Endothelial cell of umbilical vein (primary cell): ENCODE measurements at regions not wholly inside any gene's neighbourhood (a gene's known extent, or its start where the extent isn't known, plus 50 kb on each side); places are given as distances from the start of the nearest gene placed in this dataset.
A peak's percentile ranks its signal among the peaks of the same experiment; 100 is the strongest.

Experiments used
- BruUV-seq: library from RNA; stranded (reverse); fragments of 400-500 nt; replicated peaks from 2 replicates; lab custom pipeline; 2021; lab: Mats Ljungman, UMichigan
- CTCF ChIA-PET: fragments of 300-600, 350-600 bp; sonication (Branson Sonifier 250); formaldehyde crosslinking; loops from one replicate; lab custom pipeline; 2021; ENCODE audit warnings: antibody characterized with exemption, inconsistent platforms; lab: Charles Lee
- POLR2A ChIA-PET: fragments of 300-600, 350-600 bp; sonication (Branson Sonifier 250); formaldehyde crosslinking; loops from one replicate; lab custom pipeline; 2021; ENCODE audit warnings: antibody characterized with exemption, inconsistent platforms; lab: Charles Lee
- DNase-seq: peaks from one replicate; pipeline ENCODE4 v3.0.0-alpha.2; 2011; ENCODE audit warnings: low read depth, low spot score
- FAIRE-seq: peaks from 2 replicates; lab custom pipeline; 2011; peaks lifted over from hg19 to GRCh38; lab: Jason Lieb, UNC
- H2AFZ ChIP-seq: 2 replicates; pipeline ENCODE4 v1.6.0; 2012; ENCODE audit warnings: low read depth, low read length, control low read depth, inconsistent platforms
- H3K27ac ChIP-seq: 2 replicates; pipeline ENCODE4 v1.5.1; 2011; ENCODE audit warnings: low read depth, mild to moderate bottlenecking, control low read depth, low read length, moderate library complexity; ENCODE audit not compliant: insufficient read depth
- H3K27me3 ChIP-seq, 2 experiments: 2 replicates each; pipeline versions ENCODE4 v1.6.0 to v1.6.1; 2011; ENCODE audit warnings: low read length in 2 of 2, mixed read lengths in 1 of 2; ENCODE audit not compliant: control insufficient read depth in 2 of 2, insufficient read depth in 2 of 2
- H3K36me3 ChIP-seq, 2 experiments: 2 replicates in 1 of 2; 3 replicates in 1 of 2; pipeline ENCODE4 v1.5.1; 2011; ENCODE audit warnings: low read length in 2 of 2, mild to moderate bottlenecking in 1 of 2, moderate library complexity in 1 of 2; ENCODE audit not compliant: control insufficient read depth in 2 of 2, insufficient read depth in 2 of 2; ENCODE audit errors: extremely low read depth in 1 of 2
- H3K4me1 ChIP-seq: 3 replicates; pipeline ENCODE4 v1.5.1; 2011; ENCODE audit warnings: mild to moderate bottlenecking, low read length; ENCODE audit not compliant: control insufficient read depth, insufficient read depth; ENCODE audit errors: extremely low read depth
- H3K4me2 ChIP-seq: 2 replicates; pipeline ENCODE4 v1.6.1; 2011; ENCODE audit warnings: low read length, control low read depth, mixed read lengths; ENCODE audit not compliant: insufficient read depth
- H3K4me3 ChIP-seq, 3 experiments: fragments of 200-600 bp in 1 of 3; sonication (generic), shearing (Covaris generic) in 1 of 3; replicated peaks in 1 of 3; 2 replicates each; pipeline ENCODE4 v1.5.1; 2011 to 2016; ENCODE audit warnings: control low read depth in 3 of 3, low read length in 3 of 3, mild to moderate bottlenecking in 2 of 3, inconsistent platforms in 1 of 3, low read depth in 1 of 3, moderate library complexity in 1 of 3; ENCODE audit not compliant: insufficient read depth in 1 of 3
- H3K79me2 ChIP-seq: 2 replicates; pipeline ENCODE4 v1.6.0; 2012; ENCODE audit warnings: low read length, inconsistent platforms; ENCODE audit not compliant: control insufficient read depth, insufficient read depth
- H3K9ac ChIP-seq: replicated peaks from 2 replicates; pipeline ENCODE3; 2011; ENCODE audit warnings: low read length, control low read depth; ENCODE audit not compliant: insufficient read depth; ENCODE audit errors: extremely low read depth
- H3K9me1 ChIP-seq: replicated peaks from 3 replicates; pipeline ENCODE4 v1.6.0; 2011; ENCODE audit warnings: mild to moderate bottlenecking, low read length; ENCODE audit not compliant: control insufficient read depth, insufficient read depth; ENCODE audit errors: extremely low read depth
- H3K9me3 ChIP-seq: replicated peaks from 2 replicates; pipeline ENCODE4 v1.5.1; 2012; ENCODE audit warnings: low read length, inconsistent platforms; ENCODE audit not compliant: control insufficient read depth, insufficient read depth
- H4K20me1 ChIP-seq: replicated peaks from 2 replicates; pipeline ENCODE3; 2011; ENCODE audit warnings: mild to moderate bottlenecking, low read length; ENCODE audit not compliant: control insufficient read depth, insufficient read depth; ENCODE audit errors: extremely low read depth
- CTCF ChIP-seq, 2 donors: IDR thresholded peaks; 1 replicate in 1 of 2; 2 replicates in 1 of 2; pipeline ENCODE4 v1.5.1; 2011; ENCODE audit warnings: low read length in 2 of 2, mild to moderate bottlenecking in 2 of 2, moderate library complexity in 2 of 2, control low read depth in 1 of 2, inconsistent platforms in 1 of 2, low read depth in 1 of 2; ENCODE audit not compliant: insufficient read depth in 1 of 2; ENCODE audit errors: extremely low read depth in 1 of 2
- EZH2 ChIP-seq: IDR thresholded peaks from 2 replicates; pipeline ENCODE4 v1.6.1; 2012; ENCODE audit warnings: borderline replicate concordance, low read depth, mild to moderate bottlenecking, moderate library complexity, low read length, inconsistent platforms; ENCODE audit not compliant: severe bottlenecking
- GATA2 ChIP-seq: IDR thresholded peaks from 2 replicates; pipeline ENCODE4 v1.7.0; 2011; ENCODE audit warnings: low read depth, mild to moderate bottlenecking, moderate library complexity, mixed read lengths, low read length; ENCODE audit not compliant: insufficient read length, insufficient read depth
- JUN ChIP-seq: IDR thresholded peaks from 2 replicates; pipeline ENCODE4 v1.6.1; 2011; ENCODE audit warnings: borderline replicate concordance, low read depth; ENCODE audit not compliant: insufficient read length, insufficient read depth
- MYC ChIP-seq: IDR thresholded peaks from one replicate; pipeline ENCODE4 v1.6.1; 2011; ENCODE audit warnings: mild to moderate bottlenecking, low read depth, low read length
- POLR2A ChIP-seq: IDR thresholded peaks from 2 replicates; pipeline ENCODE4 v1.6.1; 2012; ENCODE audit warnings: low read depth, mild to moderate bottlenecking, control low read depth, low read length
- POLR2AphosphoS5 ChIP-seq: IDR thresholded peaks from 2 replicates; pipeline ENCODE4 v1.6.1; 2012; ENCODE audit warnings: low read depth, mild to moderate bottlenecking, control low read depth, low read length, moderate library complexity; ENCODE audit not compliant: insufficient read depth
- dilution Hi-C: fragments of 300-500 bp; cut with MboI; formaldehyde crosslinking; loops from one replicate; pipeline ENCODE4 v1.15.0; 2019; ENCODE audit warnings: low sequenced_read_pairs; ENCODE audit not compliant: extremely low pct_ligation_motif_present
- intact Hi-C: fragments of 100-400 bp; cut with micrococcal nuclease; formaldehyde crosslinking; loops from one replicate; pipeline ENCODE4 v1.10.0; 2022

DNA sequence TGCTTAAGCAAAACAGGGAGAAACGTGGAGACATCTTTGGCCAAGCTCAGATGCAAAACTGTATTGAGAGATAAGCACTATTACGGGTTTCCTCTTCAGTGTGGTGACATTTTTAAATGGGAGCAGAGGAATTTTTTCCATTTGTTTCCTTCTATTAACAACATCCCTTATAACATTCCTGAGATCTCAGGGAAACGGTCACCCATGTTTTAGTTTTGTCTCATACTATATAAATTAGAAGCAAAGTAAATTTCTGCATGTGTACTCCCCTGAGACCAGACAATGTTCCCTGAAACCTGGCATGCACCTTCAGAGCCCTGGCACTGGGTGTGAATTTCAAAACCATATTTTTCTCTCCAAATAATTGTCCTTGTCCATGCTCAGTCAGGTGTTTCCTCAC, 57.6 kb upstream of the RNF152 start:
- Histone ChIP-seq H3K4me1 (peaks cover 23% of the 10 kb centered on the region), H3K79me2 (no peaks in the 10 kb centered on the region)

GRCh38 chr18:61949946-61950345, 57.1 kb upstream of the RNF152 start:
- H3K9me1 ChIP-seq: no peaks in the 10 kb centered on the region
- no peaks in the 10 kb centered on the region for H3K36me3 ChIP-seq
- no peak overlapping the region for H3K4me3 ChIP-seq
- POLR2A ChIA-PET: no interaction called here
- CTCF ChIA-PET: interaction anchor here (2.1 kb wide), 1 partner anchor 56 kb away, joined by 5 read pairs; no protein-coding TSS in a partner anchor
- peak overlapping the region; percentile 60 for H3K4me2 ChIP-seq
- no peaks in the 10 kb centered on the region for H3K27me3 ChIP-seq
- H3K79me2 ChIP-seq: no peaks in the 10 kb centered on the region
- H3K9me3 ChIP-seq: no peaks in the 10 kb centered on the region
- BruUV-seq: no TSS peak
- no peaks in the 10 kb centered on the region for H4K20me1 ChIP-seq
- dilution Hi-C loops (no loop called here), intact Hi-C loops (loop anchor here (10.0 kb wide), 1 partner anchor 115 kb away; no protein-coding TSS in a partner anchor)
- DNase-seq (peak; percentile 83), FAIRE-seq (peak; percentile 43)
- H3K9ac ChIP-seq: peak overlapping the region; percentile 41
- no peak for TF ChIP-seq CTCF (IDR thresholded peaks at IDR 0.05; ENCODE audit: extremely low read depth in 1 of 2, insufficient read depth in 1 of 2, low read depth in 1 of 2, low read length in 2 of 2)
- no peak for TF ChIP-seq EZH2
- TF ChIP-seq POLR2AphosphoS5: no peak
- TF ChIP-seq GATA2: no peak
- peak; percentile 30 for TF ChIP-seq JUN
- H2AFZ ChIP-seq: peak overlapping the region; percentile 65
- peak overlapping the region; percentile 0 for H3K27ac ChIP-seq
- peaks cover 23% of the 10 kb centered on the region for H3K4me1 ChIP-seq

More for the DNA sequence above, 57.6 kb upstream of the RNF152 start:
- no peaks in the 10 kb centered on the region for H3K36me3 ChIP-seq
- peak overlapping the region; percentile 65 for H2AFZ ChIP-seq
- intact Hi-C loops: loop anchor here (10.0 kb wide), 1 partner anchor 116 kb away; no protein-coding TSS in a partner anchor
- FAIRE-seq (peak; percentile 64), DNase-seq (peak; percentile 73)
- dilution Hi-C loops: no loop called here
- H3K9me1 ChIP-seq: no peaks in the 10 kb centered on the region
- ChIA-PET CTCF (no interaction called here), POLR2A (no interaction called here)
- H3K9me3 ChIP-seq: no peaks in the 10 kb centered on the region
- peak overlapping the region; percentile 41 for H3K9ac ChIP-seq
- H3K27me3 ChIP-seq: no peaks in the 10 kb centered on the region
- no peaks in the 10 kb centered on the region for H4K20me1 ChIP-seq
- peak overlapping the region; percentile 60 for H3K4me2 ChIP-seq
- TF ChIP-seq POLR2A: no peak
- TF ChIP-seq MYC: no peak
- no peak for TF ChIP-seq JUN
- TF ChIP-seq GATA2: no peak
- H3K4me3 ChIP-seq: no peak overlapping the region
- BruUV-seq: no TSS peak
- H3K27ac ChIP-seq: peak overlapping the region; percentile 0
